Uterus (tissue), 3 donors: ENCODE measurements at regions not wholly inside any gene's neighbourhood (a gene's known extent, or its start where the extent isn't known, plus 50 kb on each side); places are given as distances from the start of the nearest gene placed in this dataset.
A peak's percentile ranks its signal among the peaks of the same experiment; 100 is the strongest.

ENCODE experiments used
- DNase-seq, 2 donors: peaks; one replicate each; pipeline ENCODE4 v3.0.0-alpha.2; 2019 to 2020
- H3K27ac ChIP-seq, 2 donors: fragments of 200-600 bp; sonication (generic); 1 replicate in 1 of 2; 2 replicates in 1 of 2; pipeline ENCODE4 v1.5.1; 2016 to 2018
- H3K27me3 ChIP-seq, 2 donors: fragments of 200-600 bp; sonication (generic); one replicate each; pipeline ENCODE4 v1.5.1; 2018 to 2019; ENCODE audit warnings: control low read depth in 1 of 2
- H3K36me3 ChIP-seq, 2 donors: fragments of 200-600 bp; sonication (generic); one replicate each; pipeline ENCODE4 v1.5.1; 2019; ENCODE audit warnings: control low read depth in 1 of 2
- H3K4me1 ChIP-seq, 2 donors: fragments of 200-600 bp; sonication (generic); one replicate each; pipeline ENCODE4 v1.5.1; 2018 to 2019; ENCODE audit warnings: control low read depth in 1 of 2
- H3K4me3 ChIP-seq, 2 donors: fragments of 200-600 bp; sonication (generic); 1 replicate in 1 of 2; 2 replicates in 1 of 2; pipeline ENCODE4 v1.5.1; 2018 to 2019; ENCODE audit warnings: mild to moderate bottlenecking in 1 of 2
- H3K9me3 ChIP-seq, 2 donors: fragments of 200-600 bp; sonication (generic); one replicate each; pipeline ENCODE4 v1.5.1; 2019; ENCODE audit warnings: control low read depth in 1 of 2
- POLR2A ChIP-seq, 2 donors: fragments of 450-650 bp; IDR thresholded peaks; one replicate each; pipeline ENCODE4 v1.6.1; 2016; ENCODE audit warnings: antibody characterized with exemption in 2 of 2, mild to moderate bottlenecking in 1 of 2, moderate library complexity in 1 of 2
- intact Hi-C: fragments of 100-400 bp; cut with DNase I; formaldehyde crosslinking; loops from one replicate; pipeline ENCODE4 v1.15.1; 2023; ENCODE audit warnings: low total_unique reads
- TF ChIP-seq, protein P1 (sequence below), 4 experiments: fragments of 200-600 bp in 2 of 4; fragments of 450-650 bp in 2 of 4; sonication (generic) in 2 of 4; IDR thresholded peaks; one replicate each; pipeline ENCODE4 v1.5.1; 2016 to 2019; ENCODE audit warnings: antibody characterized with exemption in 4 of 4, mild to moderate bottlenecking in 2 of 4, moderate library complexity in 1 of 4
- donor health status: DM: yes; HTN: yes; CAD: no.

DNA sequence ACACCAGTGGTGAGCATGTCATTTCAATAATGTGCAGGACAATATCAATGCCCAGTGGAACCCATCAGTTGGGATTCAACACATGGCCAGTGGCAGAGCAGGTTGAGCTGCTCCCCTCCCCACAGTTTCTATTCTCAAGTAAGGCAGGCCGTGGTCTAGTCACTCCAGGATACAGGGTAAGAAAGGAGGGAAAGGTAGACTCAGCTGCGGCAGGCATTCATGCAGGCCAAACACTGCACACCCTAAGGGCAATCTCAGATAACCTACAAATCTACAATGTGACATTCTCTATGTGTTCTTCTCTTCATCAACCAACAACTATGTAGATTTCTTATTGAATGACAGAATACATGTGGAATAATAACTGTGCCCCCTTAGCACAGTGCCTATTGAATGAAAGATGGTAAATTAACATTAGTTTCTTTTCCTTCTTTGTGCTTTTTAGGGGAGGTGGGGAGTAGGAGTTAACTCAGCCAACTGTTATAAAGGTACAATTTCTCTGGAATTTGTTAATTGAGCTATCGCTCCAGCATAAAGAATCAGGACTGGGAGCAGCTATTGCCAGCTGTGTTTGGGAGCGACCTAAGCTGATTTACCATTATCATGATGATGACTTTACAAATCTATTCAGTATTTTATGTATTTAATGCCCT is 89.7 kb downstream of the FAM50B start:
- H3K9me3 ChIP-seq = no peaks in the 10 kb centered on the region
- no peaks in the 10 kb centered on the region for H3K27me3 ChIP-seq
- TF ChIP-seq POLR2A (IDR thresholded peaks at IDR 0.05) = no peak
- TF ChIP-seq, protein P1, sequence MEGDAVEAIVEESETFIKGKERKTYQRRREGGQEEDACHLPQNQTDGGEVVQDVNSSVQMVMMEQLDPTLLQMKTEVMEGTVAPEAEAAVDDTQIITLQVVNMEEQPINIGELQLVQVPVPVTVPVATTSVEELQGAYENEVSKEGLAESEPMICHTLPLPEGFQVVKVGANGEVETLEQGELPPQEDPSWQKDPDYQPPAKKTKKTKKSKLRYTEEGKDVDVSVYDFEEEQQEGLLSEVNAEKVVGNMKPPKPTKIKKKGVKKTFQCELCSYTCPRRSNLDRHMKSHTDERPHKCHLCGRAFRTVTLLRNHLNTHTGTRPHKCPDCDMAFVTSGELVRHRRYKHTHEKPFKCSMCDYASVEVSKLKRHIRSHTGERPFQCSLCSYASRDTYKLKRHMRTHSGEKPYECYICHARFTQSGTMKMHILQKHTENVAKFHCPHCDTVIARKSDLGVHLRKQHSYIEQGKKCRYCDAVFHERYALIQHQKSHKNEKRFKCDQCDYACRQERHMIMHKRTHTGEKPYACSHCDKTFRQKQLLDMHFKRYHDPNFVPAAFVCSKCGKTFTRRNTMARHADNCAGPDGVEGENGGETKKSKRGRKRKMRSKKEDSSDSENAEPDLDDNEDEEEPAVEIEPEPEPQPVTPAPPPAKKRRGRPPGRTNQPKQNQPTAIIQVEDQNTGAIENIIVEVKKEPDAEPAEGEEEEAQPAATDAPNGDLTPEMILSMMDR (IDR thresholded peaks at IDR 0.05) = no peak
- intact Hi-C loops = no loop called here
- no peak for DNase-seq
- H3K27ac ChIP-seq = no peak overlapping the region
- no peaks in the 10 kb centered on the region for H3K4me1 ChIP-seq
- no peak overlapping the region for H3K4me3 ChIP-seq
- no peaks in the 10 kb centered on the region for H3K36me3 ChIP-seq

DNA sequence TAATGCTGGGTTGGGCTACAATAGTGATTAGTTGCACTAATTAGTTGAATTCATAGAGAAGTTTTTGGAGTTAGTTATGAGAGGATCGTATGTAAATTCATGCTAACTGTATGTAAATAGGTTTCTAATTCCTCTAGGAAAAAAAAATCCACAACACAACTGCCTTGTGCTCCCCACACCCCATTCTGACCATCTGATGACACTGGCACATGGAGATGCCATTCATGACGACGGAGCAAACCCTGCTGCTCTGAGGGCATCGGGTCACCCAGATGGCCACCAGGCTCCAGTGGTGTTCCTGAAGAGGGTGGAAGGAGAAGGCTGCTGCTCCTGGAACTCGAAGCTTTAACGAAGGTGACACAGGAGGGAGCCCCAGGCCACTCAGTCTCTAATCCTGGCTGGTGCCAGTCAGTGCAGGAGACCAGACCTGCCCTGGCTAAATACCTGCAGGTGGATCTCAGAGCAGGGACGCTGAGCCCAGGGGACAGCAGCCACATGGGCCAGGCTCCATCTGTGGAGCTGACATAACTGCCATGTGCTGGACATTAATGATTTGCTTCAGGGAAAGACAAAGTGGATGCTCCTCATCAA is 90.3 kb downstream of the FAM50B start:
- Histone ChIP-seq H3K27me3 (no peaks in the 10 kb centered on the region), H3K4me1 (no peaks in the 10 kb centered on the region), H3K36me3 (no peaks in the 10 kb centered on the region), H3K4me3 (no peak overlapping the region), H3K27ac (no peak overlapping the region), H3K9me3 (no peaks in the 10 kb centered on the region)
- DNase-seq = no peak
- intact Hi-C loops = no loop called here
- no peak for TF ChIP-seq POLR2A (IDR thresholded peaks at IDR 0.05)
- TF ChIP-seq, protein P1 (IDR thresholded peaks at IDR 0.05) = no peak

DNA sequence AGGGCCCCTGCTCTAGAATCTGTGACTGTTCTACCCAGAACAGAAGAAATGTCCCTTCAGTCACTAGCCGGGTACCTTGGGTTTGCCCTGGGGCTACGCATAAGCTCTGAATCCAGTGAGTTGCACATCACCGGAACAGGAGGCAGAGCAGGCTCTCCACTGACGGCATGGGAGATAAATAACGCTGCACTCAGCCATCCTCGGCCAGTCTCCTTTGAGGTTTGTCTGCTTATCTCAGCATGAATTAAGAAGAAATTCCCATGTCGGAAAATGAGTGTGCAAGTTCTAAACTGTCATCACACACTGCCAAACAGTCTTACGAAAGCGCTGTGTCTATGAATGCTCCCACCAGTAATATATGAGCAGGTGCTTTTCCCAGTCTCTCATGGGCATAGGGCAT is 90.8 kb downstream of the FAM50B start:
- TF ChIP-seq, protein P1 (IDR thresholded peaks at IDR 0.05) = no peak
- TF ChIP-seq POLR2A (IDR thresholded peaks at IDR 0.05) = no peak
- no peaks in the 10 kb centered on the region for H3K36me3 ChIP-seq
- no peaks in the 10 kb centered on the region for H3K4me1 ChIP-seq
- no peaks in the 10 kb centered on the region for H3K9me3 ChIP-seq
- no peak overlapping the region for H3K27ac ChIP-seq
- H3K27me3 ChIP-seq = no peaks in the 10 kb centered on the region
- intact Hi-C loops = no loop called here
- H3K4me3 ChIP-seq = no peak overlapping the region
- no peak for DNase-seq

DNA sequence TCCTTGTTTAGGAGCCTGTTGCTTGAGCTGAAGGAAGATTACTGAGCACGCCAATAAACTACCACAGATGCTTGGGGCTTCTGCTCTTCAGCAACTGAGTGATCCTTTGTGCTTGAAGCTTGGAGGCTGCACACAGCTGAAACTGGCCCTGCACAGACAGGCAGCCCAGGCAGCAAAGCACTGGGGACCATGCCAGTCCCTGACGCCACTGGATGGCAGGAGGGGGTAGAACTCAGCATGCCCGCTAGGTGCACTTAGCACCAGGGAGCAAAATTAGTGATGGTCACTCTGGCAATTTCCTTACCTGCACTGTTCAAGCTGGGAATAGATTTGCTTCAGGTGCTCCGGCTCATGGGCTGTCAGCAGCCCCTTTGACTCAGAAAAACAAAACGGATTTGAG is 91.5 kb downstream of the FAM50B start:
- TF ChIP-seq POLR2A (IDR thresholded peaks at IDR 0.05) = no peak
- TF ChIP-seq, protein P1 (IDR thresholded peaks at IDR 0.05) = no peak
- H3K36me3 ChIP-seq = no peaks in the 10 kb centered on the region
- no peaks in the 10 kb centered on the region for H3K4me1 ChIP-seq
- no peaks in the 10 kb centered on the region for H3K9me3 ChIP-seq
- no peak for DNase-seq
- H3K27me3 ChIP-seq = no peaks in the 10 kb centered on the region
- no peak overlapping the region for H3K27ac ChIP-seq
- intact Hi-C loops = no loop called here
- no peak overlapping the region for H3K4me3 ChIP-seq

DNA sequence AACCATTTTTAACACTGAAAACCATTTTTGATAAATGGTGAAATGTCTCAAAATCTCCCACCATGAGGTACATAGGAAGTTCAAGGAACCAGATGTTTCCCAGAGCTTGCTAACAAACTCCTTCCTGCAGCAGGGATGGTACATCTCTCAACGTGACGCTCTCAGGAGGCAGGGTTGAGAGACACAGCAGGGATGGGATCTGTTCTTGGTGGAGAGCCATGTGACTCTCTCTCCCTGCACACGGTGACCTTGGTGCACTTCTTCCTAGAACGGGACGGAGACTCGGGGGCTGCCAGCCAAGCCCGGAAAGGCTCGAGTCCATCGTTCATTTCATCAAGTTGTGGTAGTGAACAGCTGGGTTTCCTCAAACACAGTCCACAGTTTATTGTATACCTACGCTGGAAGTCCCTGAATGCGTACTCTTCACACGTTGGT is 94.2 kb downstream of the FAM50B start:
- intact Hi-C loops = no loop called here
- H3K4me3 ChIP-seq = no peak overlapping the region
- DNase-seq = peak; percentile 38 to 53
- no peaks in the 10 kb centered on the region for H3K4me1 ChIP-seq
- no peak for TF ChIP-seq POLR2A (IDR thresholded peaks at IDR 0.05)
- TF ChIP-seq, protein P1 (IDR thresholded peaks at IDR 0.05) = no peak
- no peaks in the 10 kb centered on the region for H3K36me3 ChIP-seq
- no peak overlapping the region for H3K27ac ChIP-seq
- no peaks in the 10 kb centered on the region for H3K9me3 ChIP-seq
- H3K27me3 ChIP-seq = no peaks in the 10 kb centered on the region
